ENCODE measurements at regions not wholly inside any gene's neighbourhood (a gene's known extent, or its start where the extent isn't known, plus 50 kb on each side); places are given as distances from the start of the nearest gene placed in this dataset.

- TF ChIP-seq YY1 (IDR thresholded peaks at IDR 0.05) (no peak), REST (IDR thresholded peaks at IDR 0.05) (no peak), CTCF (IDR thresholded peaks at IDR 0.05; ENCODE audit: low read depth, low read length, missing input control) (no peak), ATF3 (IDR thresholded peaks at IDR 0.05) (no peak), RXRA (IDR thresholded peaks at IDR 0.05) (no peak), EGR1 (IDR thresholded peaks at IDR 0.05; ENCODE audit: low read depth in 2 of 2) (no peak), RAD21 (IDR thresholded peaks at IDR 0.05) (no peak), MAX (IDR thresholded peaks at IDR 0.05) (no peak), SP1 (IDR thresholded peaks at IDR 0.05) (no peak), HNF4A (conservative IDR thresholded peaks at IDR 0.05) (no peak), JUND (IDR thresholded peaks at IDR 0.05) (no peak), NR2F2 (IDR thresholded peaks at IDR 0.05) (no peak), TAF1 (conservative IDR thresholded peaks at IDR 0.05) (no peak)
- TF ChIP-seq, protein P1, sequence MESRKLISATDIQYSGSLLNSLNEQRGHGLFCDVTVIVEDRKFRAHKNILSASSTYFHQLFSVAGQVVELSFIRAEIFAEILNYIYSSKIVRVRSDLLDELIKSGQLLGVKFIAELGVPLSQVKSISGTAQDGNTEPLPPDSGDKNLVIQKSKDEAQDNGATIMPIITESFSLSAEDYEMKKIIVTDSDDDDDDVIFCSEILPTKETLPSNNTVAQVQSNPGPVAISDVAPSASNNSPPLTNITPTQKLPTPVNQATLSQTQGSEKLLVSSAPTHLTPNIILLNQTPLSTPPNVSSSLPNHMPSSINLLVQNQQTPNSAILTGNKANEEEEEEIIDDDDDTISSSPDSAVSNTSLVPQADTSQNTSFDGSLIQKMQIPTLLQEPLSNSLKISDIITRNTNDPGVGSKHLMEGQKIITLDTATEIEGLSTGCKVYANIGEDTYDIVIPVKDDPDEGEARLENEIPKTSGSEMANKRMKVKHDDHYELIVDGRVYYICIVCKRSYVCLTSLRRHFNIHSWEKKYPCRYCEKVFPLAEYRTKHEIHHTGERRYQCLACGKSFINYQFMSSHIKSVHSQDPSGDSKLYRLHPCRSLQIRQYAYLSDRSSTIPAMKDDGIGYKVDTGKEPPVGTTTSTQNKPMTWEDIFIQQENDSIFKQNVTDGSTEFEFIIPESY (IDR thresholded peaks at IDR 0.05) = no peak
Observed at GRCh38 chr6:113482771-113483170, 374.4 kb upstream of the MARCKS start.
